ENCODE measurements at regions not wholly inside any gene's neighbourhood (a gene's known extent, or its start where the extent isn't known, plus 50 kb on each side); places are given as distances from the start of the nearest gene placed in this dataset.

DNA sequence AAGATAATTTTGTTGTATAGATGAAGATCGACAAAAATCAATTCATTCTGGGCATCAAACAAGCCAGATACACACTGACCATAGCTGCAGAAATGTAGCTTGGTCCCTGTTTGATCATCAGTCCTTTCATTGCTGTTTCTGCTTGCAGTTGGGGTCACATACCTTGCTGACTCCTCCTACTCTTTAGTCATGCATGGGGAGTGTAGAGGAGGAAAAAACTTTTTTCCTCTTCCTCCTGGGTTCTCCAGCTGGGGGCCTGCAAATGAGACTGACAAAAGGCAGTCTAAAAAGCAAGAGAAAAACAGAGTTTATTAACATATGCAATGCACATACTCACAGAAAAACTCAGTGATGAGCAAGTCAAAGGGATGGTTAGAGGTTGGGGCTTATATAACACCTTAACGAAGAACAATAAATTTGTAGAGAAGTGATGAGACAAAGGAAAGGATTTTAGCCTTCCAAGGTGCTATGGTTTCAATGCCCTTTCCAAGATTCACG lies 105.8 kb downstream of the QRSL1 start:
- Histone ChIP-seq H3K79me2 (ENCODE audit: control insufficient read depth, insufficient read depth, low read length) (no peaks in the 10 kb centered on the region), H3K4me2 (ENCODE audit: control insufficient read depth, insufficient read depth) (no peak overlapping the region), H3K9ac (ENCODE audit: control insufficient read depth, insufficient read depth, low read length) (no peak overlapping the region), H3K9me3 (replicated peaks; ENCODE audit: control insufficient read depth, insufficient read depth, low read length) (no peaks in the 10 kb centered on the region), H3K36me3 (ENCODE audit: control insufficient read depth in 2 of 2, insufficient read depth in 2 of 2, low read length in 1 of 2) (no peaks in the 10 kb centered on the region), H4K20me1 (ENCODE audit: control insufficient read depth, insufficient read depth) (no peaks in the 10 kb centered on the region), H3K27ac (ENCODE audit: control insufficient read depth, insufficient read depth) (no peak overlapping the region), H3K4me3 (no peak overlapping the region), H2AFZ (ENCODE audit: control insufficient read depth, low read depth, low read length) (no peak overlapping the region), H3K27me3 (replicated peaks in 1 of 2; ENCODE audit: control insufficient read depth in 2 of 2, insufficient read depth in 2 of 2, low read length in 1 of 2) (peaks cover 0 to 2% of the 10 kb centered on the region in 2 experiments; a peak in 2 of 4 replicates), H3K4me1 (ENCODE audit: control insufficient read depth, insufficient read depth, low read length) (no peaks in the 10 kb centered on the region)
- POLR2A ChIA-PET = no interaction called here
- no TSS peak for BruUV-seq (replicated peaks)
- no peak for ATAC-seq
- no peak for TF ChIP-seq ZNF217 (IDR thresholded peaks at IDR 0.05)
- no peak for TF ChIP-seq NBN (IDR thresholded peaks at IDR 0.05)
- TF ChIP-seq FOXK2 (IDR thresholded peaks at IDR 0.05) = no peak
- no peak for TF ChIP-seq RUNX3 (IDR thresholded peaks at IDR 0.05; ENCODE audit: low read length)
- no peak for TF ChIP-seq SRF (IDR thresholded peaks at IDR 0.05; ENCODE audit: low read depth in 2 of 2, low read length in 2 of 2)
- TF ChIP-seq ZNF274 (IDR thresholded peaks at IDR 0.05; ENCODE audit: insufficient read depth, insufficient read length) = no peak
- TF ChIP-seq PML (IDR thresholded peaks at IDR 0.05; ENCODE audit: low read length) = no peak
- in situ Hi-C loops (cut with MboI) (no loop called here), intact Hi-C loops (cut with micrococcal nuclease; ENCODE audit: unreplicated experiment) (no loop called here)
- SMC1A ChIA-PET (ENCODE audit: uncharacterized antibody, unreplicated experiment) = interaction anchor here (1.0 to 1.5 kb wide), 2 partner anchors 13 to 116 kb away, joined by 4 to 5 read pairs; no protein-coding TSS in a partner anchor
- 19% methylated on average over 3 of the region's 3 CpGs for WGBS (ENCODE audit: insufficient coverage, insufficient replicate concordance, low lambda C conversion rate, missing lambda C conversion rate)
- RAD21 ChIA-PET (ENCODE audit: unreplicated experiment) = no interaction called here
- no peak for FAIRE-seq
- CTCF ChIA-PET = no interaction called here
- no peak for DNase-seq (ENCODE audit: low read depth, low spot score)

GRCh38 chr6:106733386-106733785 lies 104.0 kb downstream of the QRSL1 start:
- ChIA-PET RAD21 (ENCODE audit: unreplicated experiment) (no interaction called here), CTCF (no interaction called here), POLR2A (no interaction called here), SMC1A (ENCODE audit: uncharacterized antibody, unreplicated experiment) (interaction anchor here (1.0 to 1.7 kb wide), 2 partner anchors 10 to 103 kb away, joined by 3 to 4 read pairs; no protein-coding TSS in a partner anchor)
- Histone ChIP-seq H3K9ac (ENCODE audit: control insufficient read depth, insufficient read depth, low read length) (no peak overlapping the region), H3K79me2 (ENCODE audit: control insufficient read depth, insufficient read depth, low read length) (no peaks in the 10 kb centered on the region), H4K20me1 (ENCODE audit: control insufficient read depth, insufficient read depth) (no peaks in the 10 kb centered on the region), H3K4me1 (ENCODE audit: control insufficient read depth, insufficient read depth, low read length) (peaks cover 1% of the 10 kb centered on the region), H3K36me3 (ENCODE audit: control insufficient read depth in 2 of 2, insufficient read depth in 2 of 2, low read length in 1 of 2) (no peaks in the 10 kb centered on the region), H3K27ac (ENCODE audit: control insufficient read depth, insufficient read depth) (no peak overlapping the region), H3K9me3 (replicated peaks; ENCODE audit: control insufficient read depth, insufficient read depth, low read length) (no peaks in the 10 kb centered on the region), H3K27me3 (replicated peaks in 1 of 2; ENCODE audit: control insufficient read depth in 2 of 2, insufficient read depth in 2 of 2, low read length in 1 of 2) (no peaks in the 10 kb centered on the region; a peak in 2 of 4 replicates), H3K4me3 (no peak overlapping the region), H2AFZ (ENCODE audit: control insufficient read depth, low read depth, low read length) (no peak overlapping the region), H3K4me2 (ENCODE audit: control insufficient read depth, insufficient read depth) (no peak overlapping the region)
- FAIRE-seq (no peak), DNase-seq (ENCODE audit: low read depth, low spot score) (no peak), ATAC-seq (no peak)
- WGBS (ENCODE audit: insufficient coverage, insufficient replicate concordance, low lambda C conversion rate, missing lambda C conversion rate) = 19% methylated on average over 2 of the region's 2 CpGs
- in situ Hi-C loops (cut with MboI) = no loop called here
- intact Hi-C loops (cut with micrococcal nuclease; ENCODE audit: unreplicated experiment) = no loop called here
- no TSS peak for BruUV-seq (replicated peaks)
- no peak for TF ChIP-seq STAT1 (conservative IDR thresholded peaks at IDR 0.05)
- TF ChIP-seq PAX5 (IDR thresholded peaks at IDR 0.05; ENCODE audit: borderline replicate concordance, low read depth, low read length) = no peak
- TF ChIP-seq, protein P1, sequence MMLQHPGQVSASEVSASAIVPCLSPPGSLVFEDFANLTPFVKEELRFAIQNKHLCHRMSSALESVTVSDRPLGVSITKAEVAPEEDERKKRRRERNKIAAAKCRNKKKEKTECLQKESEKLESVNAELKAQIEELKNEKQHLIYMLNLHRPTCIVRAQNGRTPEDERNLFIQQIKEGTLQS (IDR thresholded peaks at IDR 0.05; ENCODE audit: borderline replicate concordance, extremely low read depth, low read depth, low read length) = no peak
- no peak for TF ChIP-seq BRCA1 (IDR thresholded peaks at IDR 0.05; ENCODE audit: low read depth, low read length)
- TF ChIP-seq GATAD2B (conservative IDR thresholded peaks at IDR 0.05; ENCODE audit: low read depth) = no peak
- TF ChIP-seq HSF1 (IDR thresholded peaks at IDR 0.05; ENCODE audit: low read depth, low read length) = no peak
- no peak for TF ChIP-seq RAD21 (IDR thresholded peaks at IDR 0.05; ENCODE audit: insufficient read depth, low read depth, low read length)
- TF ChIP-seq SRF (IDR thresholded peaks at IDR 0.05; ENCODE audit: low read depth in 2 of 2, low read length in 2 of 2) = no peak
- no peak for TF ChIP-seq EP300 (IDR thresholded peaks at IDR 0.05; ENCODE audit: borderline replicate concordance in 1 of 2, control insufficient read depth in 1 of 2, low read depth in 2 of 2, low read length in 2 of 2)
- TF ChIP-seq TBL1XR1 (IDR thresholded peaks at IDR 0.05; ENCODE audit: low read depth, low read length) = no peak
- no peak for TF ChIP-seq IKZF1 (conservative IDR thresholded peaks at IDR 0.05)
- TF ChIP-seq NBN (IDR thresholded peaks at IDR 0.05) = no peak
